IPS-NIHi7 (cell line): ENCODE measurements at regions not wholly inside any gene's neighbourhood (a gene's known extent, or its start where the extent isn't known, plus 50 kb on each side); places are given as distances from the start of the nearest gene placed in this dataset.

ENCODE experiments used
- DNase-seq: peaks from one replicate; pipeline ENCODE4 v3.0.0; 2012; ENCODE audit warnings: mixed read lengths; ENCODE audit errors: extremely low spot score

DNA sequence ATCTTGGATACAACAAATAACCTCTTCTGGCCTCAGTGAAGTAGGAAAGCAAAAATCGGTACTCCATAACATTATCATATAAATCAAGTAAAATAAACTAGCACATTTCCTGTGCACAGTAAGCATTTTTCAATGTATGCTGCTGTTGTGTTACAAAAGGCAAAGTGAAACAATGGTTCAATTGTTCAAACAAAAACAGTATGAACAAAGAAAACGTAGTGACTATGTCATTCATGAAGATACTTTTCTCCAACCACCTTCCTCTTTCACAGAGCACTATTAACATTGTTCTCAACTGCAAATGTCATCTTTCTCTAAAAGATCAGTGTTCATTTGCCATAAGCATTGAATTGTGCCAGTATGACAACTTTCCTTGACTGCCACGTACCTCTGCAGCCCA is 318.6 kb upstream of the PRDM1 start:
- no peak for DNase-seq

DNA sequence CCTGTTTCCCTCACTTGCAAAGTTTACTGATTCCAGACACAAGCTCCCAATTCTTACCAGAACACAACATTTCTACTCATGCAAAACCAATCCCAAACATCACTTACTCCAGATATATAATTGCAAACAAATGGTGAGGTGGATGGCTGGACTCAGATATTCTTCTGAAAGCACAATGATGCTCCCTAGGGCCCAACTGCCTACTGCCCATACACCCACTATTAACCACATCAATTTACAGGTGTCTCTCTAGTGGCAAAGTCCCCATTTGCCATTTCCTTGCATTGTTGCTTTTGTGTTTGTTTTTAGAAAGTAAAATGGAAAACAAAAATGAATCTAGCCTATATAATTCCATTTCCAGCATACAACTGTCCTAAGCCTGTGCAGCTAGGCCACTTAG is 320.9 kb upstream of the PRDM1 start:
- no peak for DNase-seq

DNA sequence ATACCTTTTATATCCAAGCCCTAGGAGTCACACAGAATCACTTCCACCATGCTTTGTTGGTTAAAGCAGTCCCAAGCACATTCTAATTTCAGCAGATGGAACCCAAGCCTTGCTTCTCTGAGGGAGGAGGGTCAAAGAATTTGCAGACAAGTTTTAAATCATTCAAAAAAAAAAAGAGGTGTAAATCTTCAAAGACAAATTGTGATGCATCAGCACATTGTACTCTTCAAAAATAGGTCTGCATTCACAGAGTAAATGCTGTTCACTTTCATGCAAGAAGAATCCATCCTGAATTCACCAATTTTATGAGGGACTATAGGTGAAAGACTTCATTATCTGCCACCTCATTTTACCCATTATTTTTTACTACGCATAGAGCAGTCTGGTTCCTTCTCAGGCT is 321.8 kb upstream of the PRDM1 start:
- no peak for DNase-seq

- no peak for DNase-seq
Observed at GRCh38 chr6:105763866-105764265, 322.3 kb upstream of the PRDM1 start.

DNA sequence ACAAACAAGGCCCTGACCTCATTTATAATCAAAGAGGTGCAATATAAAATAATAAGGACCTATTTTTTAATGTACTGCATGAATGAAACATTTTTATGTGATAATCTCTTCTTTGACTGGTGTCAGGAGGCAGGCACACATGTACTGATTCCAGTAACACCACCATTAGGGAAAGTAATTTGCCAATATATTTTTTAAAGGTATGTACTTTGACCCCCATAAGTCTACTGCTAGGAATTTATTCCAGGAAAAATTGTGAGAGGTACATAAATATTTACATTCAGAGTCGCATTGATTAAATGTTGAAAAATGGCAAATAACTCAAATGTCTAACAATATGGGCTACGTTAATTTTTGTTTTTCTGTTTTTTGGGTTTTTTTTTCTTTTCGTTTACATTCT is 325.4 kb upstream of the PRDM1 start:
- no peak for DNase-seq

DNA sequence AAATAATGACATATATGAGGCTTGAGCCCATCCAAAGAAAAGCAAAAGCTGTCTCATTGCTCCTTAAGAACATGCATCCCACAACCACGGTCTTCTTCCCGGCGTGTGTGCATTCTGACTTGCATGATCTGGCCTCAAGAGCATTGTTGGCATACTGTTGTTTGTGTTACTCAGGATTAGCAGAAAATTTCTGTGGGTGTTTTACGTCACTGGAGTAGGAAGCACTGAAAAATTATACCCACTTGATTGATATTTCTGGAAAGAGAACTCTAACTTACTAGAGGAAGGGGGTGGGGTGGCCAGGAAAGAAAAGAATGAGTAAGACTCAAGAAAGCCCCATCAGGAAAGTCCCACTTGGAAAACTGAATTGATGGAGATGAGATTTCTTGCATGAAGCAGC is 326.2 kb upstream of the PRDM1 start:
- no peak for DNase-seq

DNA sequence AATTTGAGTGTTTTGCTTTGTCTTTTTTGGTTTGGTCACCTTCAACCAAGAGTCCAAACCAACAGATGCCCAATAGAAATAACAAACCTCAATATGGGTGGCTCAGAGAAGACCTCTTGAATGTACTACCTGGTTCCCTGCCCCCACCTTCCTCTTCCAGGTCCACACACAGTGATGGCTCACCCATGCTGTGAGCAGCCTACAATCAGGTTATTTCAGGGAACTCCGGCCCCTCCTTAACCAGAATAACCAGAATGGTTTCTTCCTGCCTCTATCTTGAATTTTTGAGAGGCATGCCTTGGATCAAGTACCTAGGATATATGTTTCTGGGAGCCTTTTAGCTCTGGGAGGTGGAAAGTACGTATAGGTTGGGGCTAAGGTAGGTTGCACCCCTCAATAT is 327.1 kb upstream of the PRDM1 start:
- DNase-seq: no peak

- no peak for DNase-seq
Observed at GRCh38 chr6:105757512-105758200, 328.5 kb upstream of the PRDM1 start.

- no peak for DNase-seq
Observed at GRCh38 chr6:105755885-105756284, 330.3 kb upstream of the PRDM1 start.

GRCh38 chr6:105753620-105754211 is 332.4 kb upstream of the PRDM1 start:
- DNase-seq: no peak

- no peak for DNase-seq
Observed at GRCh38 chr6:105753207-105753606, 332.9 kb upstream of the PRDM1 start.

GRCh38 chr6:105750089-105750488 is 336.0 kb upstream of the PRDM1 start:
- no peak for DNase-seq

- DNase-seq: peak; percentile 18
Observed at GRCh38 chr6:105748737-105749161, 337.4 kb upstream of the PRDM1 start.

DNA sequence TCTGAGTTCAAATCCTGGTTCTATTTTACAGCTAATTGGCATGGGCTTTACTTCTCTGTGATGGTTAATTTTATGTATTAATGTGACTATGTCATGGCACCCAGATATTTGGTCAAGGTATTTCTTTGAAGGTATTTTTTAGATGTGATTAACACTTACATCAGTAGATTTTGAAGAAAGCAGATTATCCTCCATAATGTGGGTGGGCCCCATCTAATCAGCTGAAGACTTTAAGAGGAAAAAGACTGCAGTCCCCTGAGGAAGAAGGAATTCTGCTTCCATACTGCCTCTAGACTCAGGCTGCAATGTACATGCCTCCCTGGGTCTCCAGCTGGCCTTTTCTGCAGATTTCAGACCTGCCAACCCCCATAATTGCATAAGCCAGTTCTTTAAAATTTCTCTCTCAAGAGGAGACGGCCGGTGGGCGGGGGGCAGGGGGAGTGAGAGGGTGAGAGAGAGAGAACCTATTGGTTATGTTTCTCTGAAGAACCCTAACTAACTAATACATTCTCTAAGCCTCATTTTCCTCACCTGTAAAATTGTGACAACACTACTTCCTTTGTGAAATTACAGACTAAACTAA is 338.2 kb upstream of the PRDM1 start:
- no peak for DNase-seq

- DNase-seq: no peak
Observed at GRCh38 chr6:105746509-105746908, 339.6 kb upstream of the PRDM1 start.

DNA sequence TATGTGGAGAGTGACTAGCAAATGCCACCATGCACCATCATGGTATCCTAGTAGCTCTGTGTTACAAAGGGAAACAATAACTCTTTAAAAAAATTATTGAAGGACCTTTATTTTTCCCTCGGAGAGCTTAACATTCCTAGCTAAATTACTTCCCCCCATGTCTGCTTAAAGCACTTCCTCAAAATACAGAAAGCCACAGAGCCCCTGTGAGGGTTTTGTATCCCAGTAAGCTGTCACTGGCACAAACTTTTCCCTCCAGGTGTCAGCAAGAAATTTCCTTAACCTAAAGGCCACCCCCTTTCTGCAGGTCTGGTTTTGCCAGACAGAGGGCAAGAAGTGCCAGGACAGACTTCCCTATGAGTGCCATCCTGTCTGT is 340.0 kb upstream of the PRDM1 start:
- no peak for DNase-seq

- DNase-seq: no peak
Observed at GRCh38 chr6:105745464-105746129, 340.5 kb upstream of the PRDM1 start.

DNA sequence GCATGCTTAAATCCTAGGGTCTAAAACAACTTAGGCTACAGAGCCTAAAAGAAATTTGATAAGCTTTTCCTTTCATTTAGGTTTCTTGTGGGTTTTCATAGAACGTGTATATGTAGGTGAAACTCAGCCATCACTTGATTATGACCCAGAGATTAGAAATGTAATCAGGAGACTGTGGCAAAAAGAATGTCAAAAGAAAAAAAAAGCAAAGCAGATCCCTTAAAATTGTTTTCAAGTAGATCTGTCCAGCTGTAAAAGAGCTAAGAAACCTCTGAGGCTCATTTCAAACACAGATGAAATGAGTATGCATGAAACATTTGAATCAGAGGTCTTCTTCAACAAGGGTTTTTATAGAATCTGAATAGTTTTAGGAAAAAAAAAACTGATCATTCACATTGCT is 341.3 kb upstream of the PRDM1 start:
- no peak for DNase-seq

DNA sequence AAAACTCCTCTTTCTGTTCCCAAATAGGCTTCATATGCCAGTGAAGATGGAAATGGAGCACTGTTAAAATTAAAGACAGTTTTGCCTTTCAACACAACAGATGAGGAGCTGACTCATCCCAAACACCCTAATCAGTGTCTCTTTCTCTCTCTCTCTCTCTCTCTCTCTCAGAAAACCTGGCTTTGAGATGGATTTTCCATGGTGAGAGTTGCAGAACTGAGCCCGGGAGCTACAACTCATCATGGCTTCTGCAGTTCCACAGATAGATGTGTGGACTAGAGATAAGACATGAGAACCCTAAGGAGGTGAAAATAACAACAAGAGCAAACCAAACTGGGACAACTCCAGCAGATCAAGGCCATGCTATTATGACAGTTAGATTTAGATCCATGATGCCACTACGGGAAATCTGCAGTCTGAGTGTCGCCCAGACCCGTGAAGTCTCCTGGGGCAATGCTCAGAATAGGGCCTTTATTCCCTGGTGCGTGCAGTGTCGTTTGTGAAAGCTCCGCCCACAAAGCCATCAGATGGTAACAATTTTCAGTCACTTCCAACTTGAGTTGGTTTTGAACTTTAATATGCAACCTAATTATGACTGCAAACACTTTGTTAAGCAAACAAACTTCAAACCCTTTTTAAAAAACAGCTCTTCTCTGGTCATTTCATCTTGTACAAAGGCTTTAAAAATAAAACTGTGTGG is 338.2 kb upstream of the PREP start:
- no peak for DNase-seq

DNA sequence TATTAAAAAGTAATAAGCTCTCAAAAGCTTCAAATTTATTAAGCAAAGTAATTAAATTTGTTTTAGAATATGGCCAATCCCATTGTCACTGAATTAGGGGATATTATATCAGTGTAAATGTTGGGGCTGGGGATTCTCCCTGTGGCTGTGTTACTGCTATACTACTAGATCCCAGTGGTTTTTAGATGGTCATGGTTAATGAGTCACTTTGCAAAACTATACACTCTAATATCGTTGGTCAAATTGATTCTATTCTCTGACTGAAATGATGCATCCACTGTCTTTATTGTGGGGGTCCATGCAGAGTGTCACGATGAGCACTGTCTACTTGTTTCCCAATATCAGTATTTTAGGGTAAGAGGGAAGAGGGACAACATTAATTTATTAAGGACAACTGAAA is 336.9 kb upstream of the PREP start:
- DNase-seq: no peak

GRCh38 chr6:105733556-105734162 is 330.8 kb upstream of the PREP start:
- no peak for DNase-seq

DNA sequence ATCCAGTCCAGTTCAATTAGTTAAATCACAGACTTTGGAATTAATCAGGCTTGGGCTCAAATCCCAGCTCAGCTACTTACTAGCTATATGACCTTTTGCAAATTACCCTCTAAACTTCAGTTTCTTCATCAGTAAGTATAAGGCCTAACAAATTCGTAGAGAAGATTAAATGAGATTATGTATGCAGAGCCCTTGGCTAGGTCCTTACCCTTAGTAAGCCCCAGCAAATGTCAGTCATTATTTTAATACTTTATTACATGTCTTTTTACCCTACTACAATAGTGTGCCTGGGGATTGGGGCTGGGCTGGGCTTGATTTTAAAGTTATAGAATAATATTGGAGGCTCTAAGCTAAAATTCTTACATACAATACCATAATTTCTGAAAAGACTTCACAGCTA is 326.1 kb upstream of the PREP start:
- DNase-seq: no peak
